ENCODE measurements at regions not wholly inside any gene's neighbourhood (a gene's known extent, or its start where the extent isn't known, plus 50 kb on each side); places are given as distances from the start of the nearest gene placed in this dataset.

DNA sequence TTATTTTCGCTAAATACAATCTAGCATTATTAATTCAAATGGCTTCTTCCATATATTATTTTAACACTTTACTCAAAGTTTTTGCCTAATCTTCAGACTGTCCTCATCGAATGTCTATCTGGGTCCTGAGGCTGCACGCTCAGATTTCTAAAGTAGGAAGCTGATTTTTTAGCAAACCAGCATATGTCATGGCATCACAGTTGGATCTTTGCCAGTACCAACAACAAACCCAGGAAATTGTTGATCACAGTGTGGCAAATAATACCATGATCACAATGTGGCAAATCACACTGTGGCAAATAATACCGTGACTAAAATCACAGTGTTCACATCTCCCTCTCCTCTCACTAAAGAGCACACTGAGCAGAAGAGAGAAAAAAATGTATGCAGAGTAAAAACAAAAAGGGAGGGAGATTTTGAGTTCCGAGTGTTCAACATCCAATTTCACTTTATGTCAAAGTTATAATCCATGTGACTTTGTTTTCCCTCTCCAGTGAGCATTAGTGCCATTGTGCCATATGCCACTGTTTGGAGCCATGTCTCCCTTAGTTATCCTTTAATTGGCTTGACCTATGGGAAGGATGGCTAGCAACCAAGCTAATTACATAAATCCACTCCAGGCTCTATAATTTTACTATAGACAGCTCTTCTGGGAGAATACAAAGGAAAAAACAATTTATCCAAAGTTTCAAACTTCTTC, 1059.6 kb downstream of the HACE1 start:
- TF ChIP-seq EP300 (IDR thresholded peaks at IDR 0.05) = no peak
- TF ChIP-seq, protein P1, sequence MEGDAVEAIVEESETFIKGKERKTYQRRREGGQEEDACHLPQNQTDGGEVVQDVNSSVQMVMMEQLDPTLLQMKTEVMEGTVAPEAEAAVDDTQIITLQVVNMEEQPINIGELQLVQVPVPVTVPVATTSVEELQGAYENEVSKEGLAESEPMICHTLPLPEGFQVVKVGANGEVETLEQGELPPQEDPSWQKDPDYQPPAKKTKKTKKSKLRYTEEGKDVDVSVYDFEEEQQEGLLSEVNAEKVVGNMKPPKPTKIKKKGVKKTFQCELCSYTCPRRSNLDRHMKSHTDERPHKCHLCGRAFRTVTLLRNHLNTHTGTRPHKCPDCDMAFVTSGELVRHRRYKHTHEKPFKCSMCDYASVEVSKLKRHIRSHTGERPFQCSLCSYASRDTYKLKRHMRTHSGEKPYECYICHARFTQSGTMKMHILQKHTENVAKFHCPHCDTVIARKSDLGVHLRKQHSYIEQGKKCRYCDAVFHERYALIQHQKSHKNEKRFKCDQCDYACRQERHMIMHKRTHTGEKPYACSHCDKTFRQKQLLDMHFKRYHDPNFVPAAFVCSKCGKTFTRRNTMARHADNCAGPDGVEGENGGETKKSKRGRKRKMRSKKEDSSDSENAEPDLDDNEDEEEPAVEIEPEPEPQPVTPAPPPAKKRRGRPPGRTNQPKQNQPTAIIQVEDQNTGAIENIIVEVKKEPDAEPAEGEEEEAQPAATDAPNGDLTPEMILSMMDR (IDR thresholded peaks at IDR 0.05) = no peak

Data from esophagus muscularis mucosa (tissue), 3 donors.